ES-I3 (cell line): ENCODE measurements at regions not wholly inside any gene's neighbourhood (a gene's known extent, or its start where the extent isn't known, plus 50 kb on each side); places are given as distances from the start of the nearest gene placed in this dataset.
"Not testable (repeated sequence)": the region's sequence is repeated elsewhere in the genome, so short reads cannot be mapped to it uniquely, and the experiment has no call there.

Experiments
- H3K36me3 ChIP-seq: 2 replicates; pipeline ENCODE4 v1.6.1; 2013; ENCODE audit warnings: mild to moderate bottlenecking, low read length, control low read depth, moderate library complexity; ENCODE audit not compliant: insufficient read depth
- H3K4me1 ChIP-seq: 2 replicates; pipeline ENCODE4 v1.6.1; 2013; ENCODE audit warnings: mild to moderate bottlenecking, control low read depth, low read length; ENCODE audit not compliant: insufficient read depth
- H3K9ac ChIP-seq: 2 replicates; pipeline ENCODE4 v1.6.1; 2013; ENCODE audit warnings: low read depth, mild to moderate bottlenecking, low read length, moderate library complexity
- H3K9me3 ChIP-seq: 2 replicates; pipeline ENCODE4 v1.6.1; 2013; ENCODE audit warnings: mild to moderate bottlenecking, low read length, moderate library complexity; ENCODE audit not compliant: control insufficient read depth, insufficient read depth

DNA sequence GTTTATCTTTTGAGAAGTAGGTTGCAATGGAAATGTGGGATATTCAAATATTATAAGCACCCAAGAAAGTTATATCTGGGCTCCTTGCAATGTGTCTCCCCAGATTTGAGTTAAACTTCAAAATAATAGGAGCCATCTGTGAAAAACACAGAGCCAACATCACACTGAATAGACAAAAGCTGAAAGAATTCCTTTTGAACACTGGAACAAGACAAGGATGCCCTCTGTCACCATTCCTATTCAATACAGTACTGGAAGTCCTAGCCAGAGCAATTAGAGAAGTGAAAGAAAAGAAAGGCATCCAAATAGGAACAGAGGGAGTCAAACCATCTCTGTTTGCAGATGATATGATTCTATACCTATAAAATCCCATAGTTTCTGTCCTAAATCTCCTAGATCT is 114.3 kb upstream of the IL1RAPL1 start:
- no peaks in the 10 kb centered on the region for H3K4me1 ChIP-seq
- no peaks in the 10 kb centered on the region for H3K36me3 ChIP-seq
- no peaks in the 10 kb centered on the region; the same call in 1 of the 2 replicates for H3K9me3 ChIP-seq
- no peak overlapping the region for H3K9ac ChIP-seq

DNA sequence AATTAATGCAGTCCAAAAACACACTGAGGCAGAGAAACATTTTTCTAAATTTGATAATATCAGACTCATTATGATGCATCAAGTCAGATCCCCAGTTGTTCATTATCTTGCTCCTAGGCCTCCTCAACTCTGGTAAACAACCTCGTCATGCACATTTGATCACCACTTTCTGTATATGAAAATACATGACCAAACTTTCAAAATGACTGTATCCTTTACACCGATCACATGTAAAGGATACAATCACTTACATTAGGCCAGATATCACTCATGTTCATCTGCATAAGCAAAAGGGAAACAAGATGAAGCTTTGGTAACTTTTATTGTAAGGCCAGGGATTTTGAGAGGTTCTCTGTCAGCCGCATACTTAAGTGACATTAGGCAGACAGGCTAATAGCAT is 99.4 kb upstream of the IL1RAPL1 start:
- Histone ChIP-seq H3K9ac (no peak overlapping the region), H3K36me3 (no peaks in the 10 kb centered on the region), H3K9me3 (no peaks in the 10 kb centered on the region), H3K4me1 (peaks cover 8% of the 10 kb centered on the region; the same call in 1 of the 2 replicates)

DNA sequence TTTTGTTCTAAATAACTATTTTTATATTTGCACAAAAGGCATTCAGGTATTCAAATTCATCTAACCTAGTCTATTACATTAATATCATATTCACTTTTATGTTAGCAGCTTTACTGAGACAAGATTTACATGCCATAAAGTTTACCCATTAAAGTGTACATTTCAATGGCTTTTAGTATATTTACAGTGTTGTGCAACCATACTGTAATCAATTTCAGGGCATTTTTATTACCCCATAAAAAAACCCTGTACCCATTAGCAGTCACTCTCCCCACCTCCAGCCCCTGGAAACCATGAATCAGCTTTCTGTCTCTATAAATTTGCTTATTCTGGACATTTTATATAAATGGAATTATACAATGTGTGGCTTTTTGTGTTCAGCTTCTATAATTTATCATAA is 95.9 kb upstream of the IL1RAPL1 start:
- Histone ChIP-seq H3K9ac (no peak overlapping the region), H3K36me3 (no peaks in the 10 kb centered on the region), H3K4me1 (no peaks in the 10 kb centered on the region; the same call in 1 of the 2 replicates), H3K9me3 (no peaks in the 10 kb centered on the region)

DNA sequence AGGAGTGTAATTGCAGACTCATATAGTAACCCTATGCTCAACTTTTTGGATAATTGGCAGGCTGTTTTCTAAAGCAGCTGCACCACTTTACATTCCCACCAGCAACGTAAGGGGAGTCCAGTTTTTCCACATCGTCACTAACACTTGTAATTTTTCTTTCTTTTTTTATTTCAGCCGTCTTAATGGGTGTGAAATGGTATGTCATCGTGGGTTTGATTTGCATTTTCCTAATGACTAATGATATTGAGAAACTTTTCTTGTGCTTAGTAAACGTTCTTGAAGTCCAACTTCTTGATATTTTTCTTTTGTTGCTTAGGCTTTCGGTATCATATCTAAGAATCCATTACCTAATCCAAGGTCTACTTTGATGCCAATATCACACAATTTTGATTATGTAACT is 95.3 kb upstream of the IL1RAPL1 start:
- H3K36me3 ChIP-seq = no peaks in the 10 kb centered on the region
- no peaks in the 10 kb centered on the region; the same call in 1 of the 2 replicates for H3K4me1 ChIP-seq
- H3K9me3 ChIP-seq = no peaks in the 10 kb centered on the region
- no peak overlapping the region for H3K9ac ChIP-seq

DNA sequence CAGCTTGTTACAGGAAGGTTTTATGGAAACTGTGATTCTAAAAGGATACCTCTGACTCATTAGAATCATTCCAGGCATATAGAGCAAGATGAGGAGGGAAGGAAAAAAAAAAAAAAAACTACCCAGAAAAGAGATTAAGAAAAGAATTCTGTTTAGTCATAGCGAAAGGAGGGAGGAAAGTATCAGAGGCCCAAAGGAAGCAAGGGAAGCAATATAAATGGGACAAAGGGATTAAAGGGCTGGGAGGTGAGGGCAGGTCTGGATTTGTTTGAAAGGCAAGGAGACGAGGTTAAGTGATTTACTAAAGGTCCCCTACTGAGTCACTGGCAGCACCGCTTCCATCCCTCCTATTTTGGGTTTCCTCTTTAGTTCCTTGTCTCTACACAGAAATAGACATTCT is 88.6 kb upstream of the IL1RAPL1 start:
- Histone ChIP-seq H3K9me3 (no peaks in the 10 kb centered on the region), H3K4me1 (peaks cover 33% of the 10 kb centered on the region), H3K36me3 (no peaks in the 10 kb centered on the region), H3K9ac (no peak overlapping the region)

DNA sequence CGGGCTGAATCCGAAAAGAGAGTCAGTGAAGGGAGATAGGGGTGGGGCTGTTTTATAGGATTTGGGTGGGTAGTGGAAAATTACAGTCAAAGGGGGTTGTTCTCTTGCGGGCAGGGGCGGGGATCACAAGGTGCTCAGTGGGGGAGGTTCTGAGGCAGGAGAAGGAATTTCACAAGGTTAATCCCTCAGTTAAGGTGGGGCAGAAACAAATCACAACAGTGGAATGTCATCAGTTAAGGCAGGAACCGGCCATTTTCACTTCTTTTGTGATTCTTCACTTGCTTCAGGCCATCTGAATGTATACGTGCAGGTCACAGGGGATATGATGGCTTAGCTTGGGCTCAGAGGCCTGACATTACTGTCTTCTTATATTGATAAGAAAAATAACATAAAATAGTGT is 84.6 kb upstream of the IL1RAPL1 start:
- peaks cover 36% of the 10 kb centered on the region for H3K4me1 ChIP-seq
- H3K36me3 ChIP-seq = not testable (repeated sequence)
- peak overlapping the region; percentile 31; the same call in 1 of the 2 replicates for H3K9ac ChIP-seq
- H3K9me3 ChIP-seq = peaks cover 12% of the 10 kb centered on the region

DNA sequence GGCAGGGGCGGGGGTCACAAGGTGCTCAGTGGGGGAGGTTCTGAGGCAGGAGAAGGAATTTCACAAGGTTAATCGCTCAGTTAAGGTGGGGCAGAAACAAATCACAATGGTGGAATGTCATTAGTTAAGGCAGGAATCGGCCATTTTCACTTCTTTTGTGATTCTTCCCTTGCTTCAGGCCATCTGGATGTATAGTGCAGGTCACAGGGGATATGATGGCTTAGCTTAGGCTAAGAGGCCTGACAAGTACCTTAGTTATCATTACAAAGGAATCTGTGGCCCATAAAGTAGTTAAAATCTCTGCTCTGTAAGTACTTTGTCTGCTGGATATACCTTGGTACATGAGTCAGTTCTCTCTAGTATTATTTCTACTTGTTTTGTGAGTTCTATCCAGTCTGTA is 79.6 kb upstream of the IL1RAPL1 start:
- peaks cover 15% of the 10 kb centered on the region for H3K4me1 ChIP-seq

DNA sequence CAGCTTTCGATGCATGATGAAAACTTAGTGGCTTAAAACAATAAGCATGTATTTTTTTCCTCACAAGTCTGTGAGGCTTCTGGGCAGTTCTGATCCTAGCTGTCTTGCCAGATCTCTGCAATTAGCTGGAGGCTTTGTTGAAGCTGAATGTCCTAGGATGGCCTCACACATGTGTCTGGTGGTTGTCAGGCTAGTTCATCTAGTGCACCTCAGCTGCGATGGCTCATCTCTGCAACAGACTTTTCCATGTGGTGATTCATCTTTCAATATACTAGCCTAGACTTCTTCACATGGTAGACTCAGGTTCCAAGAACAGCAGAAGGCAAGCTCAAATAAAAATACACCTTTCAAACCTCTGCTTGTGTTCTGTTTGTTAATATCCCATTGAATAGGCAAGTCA is 66.5 kb upstream of the IL1RAPL1 start:
- H3K36me3 ChIP-seq = no peaks in the 10 kb centered on the region
- H3K9ac ChIP-seq = no peak overlapping the region
- 0 out of 2 replicates have a peak, but pooled peaks cover 2% of the 10 kb centered on the region for H3K9me3 ChIP-seq
- H3K4me1 ChIP-seq = no peaks in the 10 kb centered on the region

More for the DNA sequence above, 79.6 kb upstream of the IL1RAPL1 start:
- Histone ChIP-seq H3K9me3 (peaks cover 12% of the 10 kb centered on the region), H3K9ac (peak overlapping the region; percentile 30; the same call in 1 of the 2 replicates)
- H3K36me3 ChIP-seq = not testable (repeated sequence)

DNA sequence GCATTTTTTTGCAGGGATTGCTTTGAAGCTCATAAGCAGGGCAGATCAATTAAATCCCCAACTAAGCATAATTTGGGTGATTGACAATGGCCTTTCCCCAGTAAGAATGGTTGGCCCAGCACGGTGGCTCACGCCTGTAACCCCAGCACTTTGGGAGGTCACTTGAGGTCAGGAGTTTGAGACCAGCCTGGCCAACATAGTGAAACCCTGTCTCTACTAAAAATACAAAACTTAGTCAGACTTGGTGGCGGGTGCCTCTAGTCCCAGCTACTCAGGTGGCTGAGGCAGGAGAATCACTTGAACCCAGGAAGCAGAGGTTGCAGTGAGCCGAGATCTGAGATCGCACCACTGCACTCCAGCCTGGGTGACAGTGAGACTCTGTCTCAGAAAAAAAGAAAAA is 58.9 kb upstream of the IL1RAPL1 start:
- not testable (repeated sequence) for H3K36me3 ChIP-seq, H3K9ac ChIP-seq, H3K9me3 ChIP-seq, H3K4me1 ChIP-seq
